Immature natural killer cell (primary cell): ENCODE measurements at regions not wholly inside any gene's neighbourhood (a gene's known extent, or its start where the extent isn't known, plus 50 kb on each side); places are given as distances from the start of the nearest gene placed in this dataset.
A peak's percentile ranks its signal among the peaks of the same experiment; 100 is the strongest.
"Not testable (repeated sequence)": the region's sequence is repeated elsewhere in the genome, so short reads cannot be mapped to it uniquely, and the experiment has no call there.

ENCODE experiments used
- DNase-seq, 3 donors: peaks; one replicate each; pipeline ENCODE4 v3.0.0; 2022; ENCODE audit warnings: mixed read lengths in 1 of 3
- H3K27ac Mint-ChIP-seq, 6 donors: one replicate each; pipeline ENCODE4 v1.8.0; 2020; ENCODE audit warnings: mixed read lengths in 6 of 6, mild to moderate bottlenecking in 5 of 6, inconsistent platforms in 4 of 6, moderate library complexity in 3 of 6
- H3K27me3 Mint-ChIP-seq, 3 donors: one replicate each; pipeline ENCODE4 v1.8.0; 2020 to 2021; ENCODE audit warnings: low read depth in 3 of 3, mild to moderate bottlenecking in 3 of 3, mixed read lengths in 3 of 3, moderate library complexity in 3 of 3, inconsistent platforms in 1 of 3
- H3K36me3 Mint-ChIP-seq, 3 donors: one replicate each; pipeline ENCODE4 v1.8.0; 2020; ENCODE audit warnings: mixed read lengths in 3 of 3, inconsistent platforms in 2 of 3, mild to moderate bottlenecking in 2 of 3
- H3K4me1 Mint-ChIP-seq, 2 donors: one replicate each; pipeline ENCODE4 v1.8.0; 2020; ENCODE audit warnings: inconsistent platforms in 2 of 2, mild to moderate bottlenecking in 2 of 2, mixed read lengths in 2 of 2, moderate library complexity in 1 of 2
- H3K4me3 Mint-ChIP-seq, 5 donors: one replicate each; pipeline ENCODE4 v1.8.0; 2020; ENCODE audit warnings: mild to moderate bottlenecking in 5 of 5, mixed read lengths in 5 of 5, inconsistent platforms in 3 of 5, moderate library complexity in 3 of 5
- H3K9me3 Mint-ChIP-seq, 6 donors: one replicate each; pipeline ENCODE4 v1.8.0; 2020; ENCODE audit warnings: mild to moderate bottlenecking in 6 of 6, mixed read lengths in 6 of 6, inconsistent platforms in 4 of 6, moderate library complexity in 3 of 6

GRCh38 chr10:123221418-123221817 is 67.2 kb downstream of the BUB3 start:
- H3K27ac Mint-ChIP-seq, result no peak overlapping the region
- H3K27me3 Mint-ChIP-seq, result peaks cover 0 to 1% (median 0%) of the 10 kb centered on the region in 3 donors
- H3K4me1 Mint-ChIP-seq, result peaks cover 0 to 1% of the 10 kb centered on the region in 2 donors
- H3K9me3 Mint-ChIP-seq, result peaks cover 0 to 7% (median 2%) of the 10 kb centered on the region in 6 donors
- peaks cover 11 to 34% (median 16%) of the 10 kb centered on the region in 3 donors for H3K36me3 Mint-ChIP-seq
- H3K4me3 Mint-ChIP-seq, result no peak overlapping the region
- DNase-seq, result no peak

DNA sequence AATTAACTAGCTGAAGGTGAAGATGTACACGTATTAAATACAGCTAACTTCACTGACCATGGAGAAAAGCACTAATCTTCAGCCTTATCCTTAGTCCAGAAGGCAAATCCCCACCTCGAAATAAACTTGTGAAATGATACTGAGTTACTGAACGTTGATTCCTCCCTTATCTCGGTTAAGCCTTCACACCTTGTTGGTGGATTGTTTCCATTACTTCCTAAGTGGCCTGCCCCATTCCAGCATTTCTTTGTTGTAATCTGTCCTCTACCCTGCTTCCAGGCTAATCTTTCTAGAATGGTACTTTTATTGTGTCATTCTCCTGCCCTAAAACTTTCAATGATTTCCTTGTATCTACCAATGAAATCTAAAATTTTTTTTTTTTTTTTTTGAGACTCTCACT is 68.6 kb downstream of the BUB3 start:
- Mint-ChIP-seq H3K27ac (no peak overlapping the region), H3K27me3 (peaks cover 0 to 1% (median 0%) of the 10 kb centered on the region in 3 donors), H3K4me3 (no peak overlapping the region), H3K4me1 (peaks cover 0 to 1% of the 10 kb centered on the region in 2 donors), H3K9me3 (peaks cover 0 to 1% (median 0%) of the 10 kb centered on the region in 6 donors), H3K36me3 (peaks cover 8 to 26% (median 9%) of the 10 kb centered on the region in 3 donors)
- no peak for DNase-seq

DNA sequence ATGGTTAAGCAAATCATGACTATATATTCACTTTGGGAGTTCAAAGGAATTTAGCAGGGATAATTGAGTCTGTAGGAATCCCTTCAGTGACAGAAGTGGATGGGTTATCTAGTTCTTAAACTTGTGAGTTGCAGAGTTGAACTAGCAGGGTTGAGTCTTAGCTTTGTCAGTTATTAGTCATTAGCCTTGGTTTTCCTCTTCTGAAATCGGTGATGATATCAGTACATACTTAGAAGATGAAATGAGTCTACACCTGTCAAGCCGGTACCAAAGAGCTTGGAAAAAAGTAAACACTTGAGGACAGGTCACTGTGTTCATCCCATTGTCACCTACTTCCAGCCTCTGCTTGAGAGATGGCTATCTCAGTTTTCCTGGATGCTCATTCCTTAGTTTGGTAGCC is 73.5 kb downstream of the BUB3 start:
- H3K27me3 Mint-ChIP-seq, result peaks cover 0 to 1% (median 0%) of the 10 kb centered on the region in 3 donors
- no peak overlapping the region for H3K4me3 Mint-ChIP-seq
- H3K9me3 Mint-ChIP-seq, result no peaks in the 10 kb centered on the region
- DNase-seq, result no peak
- H3K27ac Mint-ChIP-seq, result no peak overlapping the region
- H3K4me1 Mint-ChIP-seq, result peaks cover 0 to 1% of the 10 kb centered on the region in 2 donors
- H3K36me3 Mint-ChIP-seq, result peaks cover 35 to 47% (median 35%) of the 10 kb centered on the region in 3 donors

- Mint-ChIP-seq H3K36me3 (peaks cover 47 to 56% (median 47%) of the 10 kb centered on the region in 3 donors), H3K27me3 (peaks cover 0 to 1% (median 0%) of the 10 kb centered on the region in 3 donors), H3K4me3 (no peak overlapping the region), H3K27ac (no peak overlapping the region), H3K9me3 (peaks cover 2 to 12% (median 7%) of the 10 kb centered on the region in 6 donors), H3K4me1 (no peaks in the 10 kb centered on the region)
- no peak for DNase-seq
Observed at GRCh38 chr10:123229927-123230630, 75.9 kb downstream of the BUB3 start.

GRCh38 chr10:123232879-123233278 is 78.7 kb downstream of the BUB3 start:
- H3K4me3 Mint-ChIP-seq, H3K27ac Mint-ChIP-seq, H3K27me3 Mint-ChIP-seq, H3K4me1 Mint-ChIP-seq, DNase-seq: not testable (repeated sequence)
- Mint-ChIP-seq H3K9me3 (peaks cover 5 to 19% (median 14%) of the 10 kb centered on the region in 6 donors), H3K36me3 (peaks cover 55 to 69% (median 59%) of the 10 kb centered on the region in 3 donors)

GRCh38 chr10:123235014-123235413 is 80.8 kb downstream of the BUB3 start:
- not testable (repeated sequence) for H3K27me3 Mint-ChIP-seq, H3K27ac Mint-ChIP-seq, H3K4me3 Mint-ChIP-seq, H3K4me1 Mint-ChIP-seq, DNase-seq
- peaks cover 5 to 19% (median 14%) of the 10 kb centered on the region in 6 donors for H3K9me3 Mint-ChIP-seq
- H3K36me3 Mint-ChIP-seq, result peaks cover 44 to 54% (median 54%) of the 10 kb centered on the region in 3 donors

GRCh38 chr10:123236126-123236525 is 81.9 kb downstream of the BUB3 start:
- Mint-ChIP-seq H3K9me3 (peaks cover 5 to 19% (median 14%) of the 10 kb centered on the region in 6 donors), H3K36me3 (peaks cover 35 to 44% (median 43%) of the 10 kb centered on the region in 3 donors), H3K27ac (no peak overlapping the region), H3K4me1 (peaks cover 14% of the 10 kb centered on the region in 2 donors), H3K27me3 (no peaks in the 10 kb centered on the region), H3K4me3 (no peak overlapping the region)
- no peak for DNase-seq

DNA sequence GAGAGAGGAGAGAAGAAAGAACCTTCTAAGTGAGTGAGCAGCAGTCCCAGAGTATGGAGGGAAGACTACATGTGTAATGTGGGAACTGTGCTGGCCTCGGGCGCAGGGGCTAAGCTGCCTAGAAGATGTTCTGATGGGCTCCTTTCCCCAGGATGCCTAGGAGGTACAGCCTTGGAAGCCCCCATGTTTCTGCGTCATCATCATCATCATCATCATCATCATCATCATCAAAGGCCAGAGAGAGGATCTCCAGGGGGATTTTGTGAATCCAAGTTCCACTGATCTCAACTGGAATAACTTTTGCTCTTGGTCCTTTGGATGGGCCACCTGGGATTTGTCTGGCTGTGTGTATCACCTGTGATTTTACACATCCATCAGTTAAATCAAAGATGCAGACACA is 86.0 kb downstream of the BUB3 start:
- no peak overlapping the region for H3K4me3 Mint-ChIP-seq
- peaks cover 29 to 34% of the 10 kb centered on the region in 2 donors for H3K4me1 Mint-ChIP-seq
- H3K27ac Mint-ChIP-seq, result peak overlapping the region in 5 of 6 donors; percentile 7 to 81 (median 40)
- no peak for DNase-seq
- H3K27me3 Mint-ChIP-seq, result peaks cover 0 to 1% (median 0%) of the 10 kb centered on the region in 3 donors
- H3K9me3 Mint-ChIP-seq, result peaks cover 2 to 7% (median 5%) of the 10 kb centered on the region in 6 donors
- peaks cover 14 to 16% (median 15%) of the 10 kb centered on the region in 3 donors for H3K36me3 Mint-ChIP-seq

DNA sequence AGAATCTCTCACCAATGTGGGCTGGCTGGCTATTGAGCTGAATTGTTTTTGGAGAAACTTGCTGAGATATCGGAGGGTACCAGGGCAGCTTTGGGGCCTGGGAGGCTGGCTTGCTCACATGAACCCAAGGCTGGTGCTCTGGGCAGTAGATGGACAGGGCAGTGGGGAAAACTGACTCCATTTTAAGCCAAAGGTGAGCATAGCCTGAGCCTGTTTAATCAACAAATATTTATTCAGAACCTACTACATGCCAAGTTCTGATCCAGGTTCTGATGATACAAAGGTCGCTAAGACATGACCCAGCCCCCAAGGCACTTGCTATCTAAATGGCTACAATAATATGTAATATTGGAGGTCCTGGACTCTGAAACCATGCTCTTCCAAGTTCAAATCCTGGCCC is 86.6 kb downstream of the BUB3 start:
- H3K4me1 Mint-ChIP-seq, result peaks cover 29 to 34% of the 10 kb centered on the region in 2 donors
- H3K9me3 Mint-ChIP-seq, result peaks cover 0 to 3% (median under 1%) of the 10 kb centered on the region in 6 donors
- no peak overlapping the region for H3K4me3 Mint-ChIP-seq
- H3K36me3 Mint-ChIP-seq, result peaks cover 10 to 13% (median 12%) of the 10 kb centered on the region in 3 donors
- DNase-seq, result no peak
- H3K27me3 Mint-ChIP-seq, result peaks cover 0 to 1% (median 0%) of the 10 kb centered on the region in 3 donors
- H3K27ac Mint-ChIP-seq, result peak overlapping the region; percentile 15 to 91 (median 85)

DNA sequence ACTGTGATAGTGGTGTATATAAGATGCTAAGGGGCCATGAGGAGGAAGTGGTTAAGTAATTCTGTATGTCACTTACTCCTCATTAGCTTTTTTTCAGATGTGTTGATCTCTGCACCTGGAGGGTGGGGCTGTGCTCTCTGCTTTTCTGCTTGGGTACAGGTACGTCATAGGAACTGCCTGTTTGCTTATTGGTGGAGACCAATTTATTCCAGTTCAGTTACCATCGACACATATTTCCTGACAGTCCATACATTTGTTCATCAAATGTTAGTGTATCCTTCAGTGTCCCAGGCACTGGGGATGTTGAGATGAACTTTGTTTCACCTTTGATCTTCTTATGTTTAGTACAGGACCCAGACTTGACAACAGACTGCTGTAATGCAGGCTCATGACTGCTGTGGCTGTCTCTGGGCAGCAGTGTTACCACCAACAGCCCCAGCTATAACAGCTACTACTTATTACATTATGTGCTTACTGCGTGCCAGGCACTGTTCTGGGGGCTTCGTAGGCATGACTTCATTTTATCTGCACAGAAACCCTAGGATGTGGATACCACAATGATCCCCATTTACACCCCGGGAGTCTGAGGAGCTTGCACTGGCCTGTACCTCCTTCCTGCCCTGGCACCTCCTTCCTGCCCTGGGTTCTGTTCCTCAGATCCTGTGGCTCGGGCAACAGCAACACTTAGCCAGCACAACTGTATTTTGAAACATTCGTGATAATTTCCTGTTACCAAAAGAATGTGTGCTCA is 87.4 kb downstream of the BUB3 start:
- Mint-ChIP-seq H3K27ac (peak overlapping the region; percentile 15 to 91 (median 89)), H3K4me3 (peak overlapping the region in 4 of 5 donors; percentile 22 to 44 (median 26)), H3K27me3 (peaks cover 0 to 1% (median 0%) of the 10 kb centered on the region in 3 donors), H3K9me3 (peaks cover 0 to 3% (median 0%) of the 10 kb centered on the region in 6 donors), H3K4me1 (peaks cover 29 to 34% of the 10 kb centered on the region in 2 donors), H3K36me3 (peaks cover 10 to 13% (median 12%) of the 10 kb centered on the region in 3 donors)
- peak; percentile 12 to 38 (median 14) for DNase-seq

- peaks cover 0 to 1% (median 0%) of the 10 kb centered on the region in 3 donors for H3K27me3 Mint-ChIP-seq
- no peaks in the 10 kb centered on the region for H3K9me3 Mint-ChIP-seq
- peaks cover 29 to 33% of the 10 kb centered on the region in 2 donors for H3K4me1 Mint-ChIP-seq
- DNase-seq, result no peak
- peaks cover 0 to 3% (median 3%) of the 10 kb centered on the region in 3 donors for H3K36me3 Mint-ChIP-seq
- no peak overlapping the region for H3K27ac Mint-ChIP-seq
- no peak overlapping the region for H3K4me3 Mint-ChIP-seq
Observed at GRCh38 chr10:123244747-123245146, 90.5 kb downstream of the BUB3 start.

DNA sequence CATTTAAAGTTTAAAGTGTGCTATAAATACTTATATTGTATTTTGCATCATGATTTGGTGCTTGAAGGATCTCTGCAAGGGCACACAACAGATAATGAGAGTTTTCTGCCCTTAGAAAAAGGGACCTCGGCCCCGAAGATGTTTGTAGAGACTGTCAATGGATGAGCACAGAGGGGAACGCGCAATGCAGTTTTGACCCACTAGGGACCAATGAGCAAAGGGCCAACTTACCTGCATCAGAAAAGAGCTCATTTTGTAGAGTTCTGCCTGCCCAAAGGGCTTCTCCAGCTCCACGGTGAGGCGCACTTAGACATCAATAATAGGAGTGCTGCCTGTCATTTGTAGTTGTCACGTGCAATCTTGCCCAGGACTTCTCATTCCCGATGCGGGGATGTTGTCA is 91.1 kb downstream of the BUB3 start:
- Mint-ChIP-seq H3K27ac (no peak overlapping the region), H3K27me3 (peaks cover 0 to 1% (median 0%) of the 10 kb centered on the region in 3 donors), H3K36me3 (peaks cover 0 to 3% (median 3%) of the 10 kb centered on the region in 3 donors), H3K4me1 (peaks cover 24 to 29% of the 10 kb centered on the region in 2 donors), H3K9me3 (no peaks in the 10 kb centered on the region), H3K4me3 (no peak overlapping the region)
- DNase-seq, result no peak

DNA sequence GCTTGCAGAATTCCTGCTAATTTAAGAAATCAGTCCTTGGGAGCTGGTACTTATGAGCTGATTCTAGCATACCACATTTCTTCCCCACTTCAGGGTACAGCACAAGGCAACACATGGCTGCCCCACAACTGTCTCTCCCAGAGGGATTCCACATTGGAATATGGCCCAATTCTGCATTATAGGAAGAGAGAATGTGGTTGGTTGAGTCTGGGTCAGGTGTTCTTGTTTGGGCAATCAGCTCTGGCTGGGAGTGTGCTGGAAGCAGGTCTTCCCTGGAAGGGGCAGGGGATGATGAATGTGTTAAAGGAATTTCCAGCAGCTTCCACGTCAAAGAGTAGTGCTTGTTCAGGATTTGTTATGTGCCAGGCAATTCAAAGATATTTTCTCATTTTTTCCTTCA is 95.7 kb downstream of the BUB3 start:
- H3K36me3 Mint-ChIP-seq, result peaks cover 0 to 3% (median 0%) of the 10 kb centered on the region in 3 donors

DNA sequence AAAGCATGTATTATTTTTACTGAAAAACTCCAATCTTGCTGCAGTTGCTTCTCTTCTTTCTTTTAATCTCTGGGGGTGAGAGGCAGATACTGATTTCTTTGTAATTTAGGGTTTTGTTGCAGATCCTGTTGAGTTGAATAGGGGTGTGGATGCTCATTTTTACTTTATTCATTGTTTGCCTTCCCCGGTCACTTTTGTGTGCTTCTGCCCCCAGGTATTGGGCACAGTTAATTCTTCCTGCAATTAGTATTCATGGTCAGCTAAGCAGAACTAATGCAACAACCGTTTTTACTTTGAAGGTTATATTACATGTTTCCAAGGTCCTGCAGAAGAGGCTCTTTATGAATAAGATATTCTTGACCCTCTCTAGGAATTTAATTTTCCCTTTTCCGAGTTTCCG is 96.4 kb downstream of the BUB3 start:
- Mint-ChIP-seq H3K9me3 (no peaks in the 10 kb centered on the region), H3K4me1 (no peaks in the 10 kb centered on the region), H3K36me3 (no peaks in the 10 kb centered on the region), H3K4me3 (no peak overlapping the region), H3K27me3 (peaks cover 0 to 7% (median 4%) of the 10 kb centered on the region in 3 donors), H3K27ac (no peak overlapping the region)
- DNase-seq, result no peak

More for the DNA sequence above, 95.7 kb downstream of the BUB3 start:
- DNase-seq, result no peak
- Mint-ChIP-seq H3K4me3 (no peak overlapping the region), H3K27me3 (peaks cover 0 to 7% (median 4%) of the 10 kb centered on the region in 3 donors), H3K27ac (no peak overlapping the region), H3K4me1 (no peaks in the 10 kb centered on the region), H3K9me3 (no peaks in the 10 kb centered on the region)
